Fibroblast of villous mesenchyme (primary cell): ENCODE measurements at regions not wholly inside any gene's neighbourhood (a gene's known extent, or its start where the extent isn't known, plus 50 kb on each side); places are given as distances from the start of the nearest gene placed in this dataset.
A peak's percentile ranks its signal among the peaks of the same experiment; 100 is the strongest.

Experiments used
- DNase-seq: peaks from one replicate; pipeline ENCODE4 v3.0.0-alpha.2; 2010; ENCODE audit warnings: low read depth
- H3K4me3 ChIP-seq: 2 replicates; pipeline ENCODE4 v1.5.1; 2011; ENCODE audit warnings: low read depth, mild to moderate bottlenecking, low read length
- TF ChIP-seq, protein P1 (sequence below): IDR thresholded peaks from 2 replicates; pipeline ENCODE4 v1.5.1; 2012; ENCODE audit warnings: low read depth, mild to moderate bottlenecking, low read length; ENCODE audit not compliant: insufficient read depth

DNA sequence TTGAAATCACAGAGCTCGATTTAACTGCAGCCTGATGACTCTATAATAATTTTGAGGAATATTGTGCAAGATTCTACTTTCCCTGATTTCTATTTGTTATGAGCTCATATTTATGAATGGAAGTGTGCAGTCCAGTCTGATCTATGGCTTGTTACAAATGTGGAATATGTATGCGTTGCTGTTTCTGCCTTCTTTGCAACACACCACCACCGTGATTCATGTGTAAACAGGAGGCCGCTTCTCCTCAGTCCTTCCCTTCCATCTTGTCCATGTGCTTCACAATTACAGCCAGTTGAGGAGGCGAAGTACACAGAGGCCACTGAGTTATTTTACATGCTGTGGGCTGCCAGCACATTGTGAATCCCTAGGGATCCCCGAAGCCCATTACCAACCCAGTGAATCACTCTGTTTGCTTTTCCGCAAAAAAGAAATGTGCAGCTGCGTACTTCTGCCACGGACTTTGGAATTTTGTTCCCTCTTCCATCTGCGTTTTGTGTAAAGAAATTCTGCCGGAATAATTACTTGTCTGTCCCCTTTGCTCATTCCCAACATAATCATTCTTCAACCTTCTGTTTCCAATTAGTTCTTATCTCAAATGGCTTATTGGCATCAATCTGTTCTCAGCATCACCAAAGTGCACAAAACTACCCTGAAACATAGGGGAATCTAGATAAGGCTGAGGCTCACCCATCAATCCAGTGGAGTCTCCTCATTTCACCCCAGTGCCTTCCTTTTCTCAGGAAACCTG lies 551.6 kb upstream of the CITED2 start:
- H3K4me3 ChIP-seq = no peak overlapping the region
- TF ChIP-seq, protein P1, sequence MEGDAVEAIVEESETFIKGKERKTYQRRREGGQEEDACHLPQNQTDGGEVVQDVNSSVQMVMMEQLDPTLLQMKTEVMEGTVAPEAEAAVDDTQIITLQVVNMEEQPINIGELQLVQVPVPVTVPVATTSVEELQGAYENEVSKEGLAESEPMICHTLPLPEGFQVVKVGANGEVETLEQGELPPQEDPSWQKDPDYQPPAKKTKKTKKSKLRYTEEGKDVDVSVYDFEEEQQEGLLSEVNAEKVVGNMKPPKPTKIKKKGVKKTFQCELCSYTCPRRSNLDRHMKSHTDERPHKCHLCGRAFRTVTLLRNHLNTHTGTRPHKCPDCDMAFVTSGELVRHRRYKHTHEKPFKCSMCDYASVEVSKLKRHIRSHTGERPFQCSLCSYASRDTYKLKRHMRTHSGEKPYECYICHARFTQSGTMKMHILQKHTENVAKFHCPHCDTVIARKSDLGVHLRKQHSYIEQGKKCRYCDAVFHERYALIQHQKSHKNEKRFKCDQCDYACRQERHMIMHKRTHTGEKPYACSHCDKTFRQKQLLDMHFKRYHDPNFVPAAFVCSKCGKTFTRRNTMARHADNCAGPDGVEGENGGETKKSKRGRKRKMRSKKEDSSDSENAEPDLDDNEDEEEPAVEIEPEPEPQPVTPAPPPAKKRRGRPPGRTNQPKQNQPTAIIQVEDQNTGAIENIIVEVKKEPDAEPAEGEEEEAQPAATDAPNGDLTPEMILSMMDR = no peak
- peak; percentile 81 for DNase-seq

DNA sequence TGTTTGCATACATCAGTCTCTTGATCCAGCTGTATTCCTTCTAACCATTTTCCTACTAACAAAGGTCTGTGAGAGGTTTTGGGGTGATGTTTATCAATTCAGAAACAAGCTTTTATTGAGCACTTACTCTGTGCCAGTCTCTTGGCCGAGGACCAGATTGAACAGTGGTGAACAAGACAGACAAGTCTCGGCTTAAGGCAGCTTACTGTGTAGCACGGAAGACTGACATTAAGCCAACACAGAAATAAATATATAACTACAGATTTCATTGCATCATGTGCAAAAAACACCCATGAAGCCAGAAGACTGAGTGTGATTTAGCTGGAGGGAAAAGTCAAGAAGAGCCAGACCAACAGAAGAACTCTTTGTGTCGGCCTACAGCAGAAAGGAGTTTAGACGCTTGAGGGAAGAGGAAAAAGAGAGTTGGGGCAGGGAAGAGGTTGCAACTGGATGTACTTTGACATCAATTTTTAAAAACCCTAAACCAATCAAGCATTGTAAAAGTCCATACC lies 549.6 kb upstream of the CITED2 start:
- DNase-seq = no peak
- TF ChIP-seq, protein P1 = no peak
- no peak overlapping the region for H3K4me3 ChIP-seq

DNA sequence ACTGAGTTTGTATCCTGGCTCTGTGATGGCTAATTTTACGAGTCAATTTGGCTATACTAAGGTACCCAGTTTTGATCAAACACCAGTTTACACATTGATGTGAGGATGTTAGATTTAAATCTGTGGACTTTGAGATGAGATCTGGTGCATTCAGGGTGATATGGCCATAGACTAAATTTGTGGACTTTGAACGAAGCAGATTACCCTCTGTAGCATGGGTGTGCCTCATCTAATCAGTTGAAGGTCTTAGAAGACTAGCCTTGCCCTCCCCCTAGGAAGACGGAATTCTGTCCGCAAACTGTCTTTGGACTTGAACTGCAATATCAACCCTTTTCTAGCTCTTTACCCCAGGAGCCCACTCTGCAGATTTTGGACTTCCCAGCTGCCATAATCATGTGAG lies 547.8 kb upstream of the CITED2 start:
- no peak overlapping the region for H3K4me3 ChIP-seq
- TF ChIP-seq, protein P1 = no peak
- DNase-seq = no peak

DNA sequence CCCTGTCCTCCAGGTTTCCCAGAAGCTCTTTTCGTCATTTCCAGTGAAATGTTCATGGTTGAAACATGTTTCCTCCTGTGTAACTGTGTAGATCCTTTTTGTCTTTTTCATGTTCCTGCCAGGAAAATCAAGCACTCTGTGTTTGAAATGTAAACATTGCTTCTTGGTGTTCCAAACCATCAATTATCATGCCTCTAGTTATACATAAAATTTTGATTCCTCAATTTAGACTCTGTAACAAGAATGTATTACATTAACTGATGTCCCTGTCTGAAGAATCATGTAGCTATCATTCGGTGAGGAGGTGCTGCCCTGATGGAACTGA lies 546.3 kb upstream of the CITED2 start:
- no peak overlapping the region for H3K4me3 ChIP-seq
- TF ChIP-seq, protein P1 = no peak
- no peak for DNase-seq

DNA sequence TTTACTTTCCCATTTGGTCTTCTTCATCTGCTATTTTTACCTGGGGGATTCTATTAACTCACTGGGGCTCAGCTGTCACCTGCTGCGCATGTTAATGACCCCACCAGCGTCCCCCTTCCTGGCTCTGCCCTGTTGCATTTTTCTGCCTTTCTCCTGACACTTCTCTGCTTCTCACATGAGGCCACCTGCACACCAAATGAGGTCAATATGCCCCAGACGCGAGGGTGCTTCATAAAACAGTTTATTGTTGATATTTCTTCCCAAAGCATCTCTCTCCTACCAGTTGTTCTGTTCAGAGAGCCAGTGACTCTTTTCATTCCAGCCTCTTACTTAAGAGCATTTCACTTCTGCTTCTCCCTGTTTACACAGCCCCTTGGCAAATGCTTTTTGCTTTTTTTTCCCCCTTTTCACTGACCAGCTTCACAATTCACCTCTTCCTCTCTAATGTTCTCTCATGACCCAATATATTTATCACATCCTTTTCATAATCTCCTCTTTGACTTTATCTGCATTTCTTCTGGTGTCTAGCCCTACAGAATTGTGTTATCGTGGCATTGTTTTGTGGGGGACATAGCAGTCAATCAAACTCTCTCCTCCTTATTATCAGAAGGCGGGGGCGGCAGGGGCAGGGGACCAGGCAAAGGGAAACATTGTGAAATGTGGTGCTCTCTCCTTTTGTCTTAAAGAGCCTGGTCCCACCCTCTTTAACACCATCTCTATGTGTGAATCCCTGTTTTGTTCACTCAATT lies 545.8 kb upstream of the CITED2 start:
- no peak for DNase-seq
- no peak overlapping the region for H3K4me3 ChIP-seq
- TF ChIP-seq, protein P1 = no peak

DNA sequence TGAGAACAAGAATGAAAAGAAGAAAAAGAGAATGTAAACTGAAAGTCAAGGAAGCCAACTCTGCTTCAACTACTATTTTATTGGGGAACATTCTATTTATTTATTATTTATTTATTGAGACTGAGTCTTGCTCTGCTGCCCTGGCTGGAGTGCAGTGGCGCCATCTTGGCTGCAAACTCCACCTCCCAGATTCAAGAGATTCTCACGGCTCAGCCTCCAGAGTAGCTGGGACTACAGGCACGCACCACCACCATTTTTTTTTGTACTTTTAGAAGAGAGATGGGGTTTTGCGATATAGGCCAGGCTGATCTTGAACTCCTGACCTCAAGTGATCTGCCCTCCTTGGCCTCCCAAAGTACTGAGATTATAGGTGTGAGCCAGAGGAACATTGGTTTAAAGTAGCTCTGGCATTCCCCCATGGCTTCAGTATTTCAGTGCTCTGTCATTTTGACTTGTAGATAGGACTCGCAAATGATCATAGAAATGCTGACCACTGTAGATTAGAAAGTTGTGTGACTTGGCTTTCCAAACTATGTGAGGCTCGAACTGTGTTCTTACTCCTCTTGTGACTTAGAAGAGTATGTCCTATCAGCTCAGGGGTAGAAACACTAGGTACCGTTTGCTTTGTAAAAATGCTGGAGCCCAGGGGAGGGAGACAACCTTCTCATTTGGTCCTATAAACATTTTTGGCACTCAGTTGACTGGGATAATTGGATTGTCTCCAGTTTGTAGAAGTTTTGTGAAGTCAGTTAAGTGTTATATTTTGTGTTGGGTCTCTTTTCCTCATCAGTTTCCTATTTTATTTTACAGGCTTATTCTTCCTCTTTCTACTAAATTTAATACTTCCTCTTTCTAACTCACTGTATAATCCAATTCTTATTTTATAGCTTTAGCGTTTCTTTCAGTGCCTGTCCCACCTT lies 544.9 kb upstream of the CITED2 start:
- no peak for DNase-seq
- TF ChIP-seq, protein P1 = no peak
- H3K4me3 ChIP-seq = no peak overlapping the region
